ENCODE measurements at regions not wholly inside any gene's neighbourhood (a gene's known extent, or its start where the extent isn't known, plus 50 kb on each side); places are given as distances from the start of the nearest gene placed in this dataset.

DNA sequence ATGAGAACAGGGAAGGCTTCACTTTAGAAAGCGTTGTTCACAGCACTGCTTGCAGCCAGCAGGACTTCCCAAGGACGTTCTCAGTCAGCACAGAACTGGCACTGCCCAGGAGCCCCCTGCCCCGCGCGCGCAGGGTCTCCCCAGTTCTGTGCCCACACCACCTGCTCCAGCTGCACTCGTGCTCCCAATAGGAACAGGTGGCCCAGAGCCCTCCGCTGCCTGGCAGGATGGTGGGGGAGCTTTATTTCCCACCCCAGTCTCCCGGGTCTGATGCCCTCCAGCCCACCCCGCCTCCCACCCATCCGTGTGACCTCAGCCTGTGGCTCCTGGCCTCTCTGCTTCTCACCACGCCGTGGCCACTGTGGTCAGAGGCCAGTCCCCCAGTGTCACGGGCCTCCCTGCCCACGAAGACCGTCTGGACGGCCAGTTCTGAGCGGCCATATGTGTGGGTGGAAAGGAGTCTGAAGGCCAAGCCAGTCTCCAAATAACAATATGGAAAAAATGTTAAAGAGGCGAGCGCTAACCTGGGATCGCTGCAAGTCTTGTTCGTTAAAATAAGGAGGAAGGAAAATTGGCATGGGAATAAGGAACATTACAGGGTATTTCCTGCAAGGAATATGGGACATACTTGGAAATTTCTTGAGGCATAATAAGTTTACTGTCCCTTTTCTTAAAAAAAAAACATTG is 54.6 kb upstream of the PCSK6 start:
- H3K4me3 Mint-ChIP-seq (ENCODE audit: low read depth), result no peak overlapping the region
- H3K27me3 Mint-ChIP-seq, result peaks cover 33% of the 10 kb centered on the region
- no peak for TF ChIP-seq CTCF (IDR thresholded peaks at IDR 0.05; ENCODE audit: unreplicated experiment)
- DNase-seq (ENCODE audit: low spot score, unreplicated experiment), result no peak
- H3K4me1 Mint-ChIP-seq (ENCODE audit: low read depth), result no peaks in the 10 kb centered on the region
- H3K27ac Mint-ChIP-seq, result no peak overlapping the region
- H3K9me3 Mint-ChIP-seq (ENCODE audit: low read depth), result no peaks in the 10 kb centered on the region
- H3K36me3 Mint-ChIP-seq (ENCODE audit: insufficient read depth), result no peaks in the 10 kb centered on the region

DNA sequence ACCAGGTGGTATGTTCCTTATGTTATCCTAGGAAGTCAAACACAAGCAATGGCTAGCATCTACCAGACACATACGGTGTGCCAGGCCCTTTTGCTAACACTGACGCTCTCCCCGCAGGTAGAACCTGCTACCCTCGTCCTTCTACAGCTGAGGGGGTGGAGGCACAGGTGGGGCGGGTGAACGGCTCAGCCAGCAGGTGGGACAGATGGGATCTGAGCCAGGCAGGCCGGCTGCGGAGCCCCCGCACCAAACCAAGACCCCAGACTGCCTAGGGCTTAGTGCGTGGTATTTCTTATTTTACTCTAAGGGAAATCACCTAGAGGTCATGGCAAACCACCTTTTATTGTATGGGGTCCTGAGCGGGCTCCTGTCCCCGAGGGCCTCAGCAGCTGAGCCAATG is 53.9 kb upstream of the PCSK6 start:
- Mint-ChIP-seq H3K36me3 (ENCODE audit: insufficient read depth) (no peaks in the 10 kb centered on the region), H3K27me3 (peaks cover 30% of the 10 kb centered on the region), H3K4me3 (ENCODE audit: low read depth) (no peak overlapping the region), H3K27ac (no peak overlapping the region), H3K9me3 (ENCODE audit: low read depth) (no peaks in the 10 kb centered on the region), H3K4me1 (ENCODE audit: low read depth) (no peaks in the 10 kb centered on the region)
- DNase-seq (ENCODE audit: low spot score, unreplicated experiment), result no peak
- TF ChIP-seq CTCF (IDR thresholded peaks at IDR 0.05; ENCODE audit: unreplicated experiment), result no peak

DNA sequence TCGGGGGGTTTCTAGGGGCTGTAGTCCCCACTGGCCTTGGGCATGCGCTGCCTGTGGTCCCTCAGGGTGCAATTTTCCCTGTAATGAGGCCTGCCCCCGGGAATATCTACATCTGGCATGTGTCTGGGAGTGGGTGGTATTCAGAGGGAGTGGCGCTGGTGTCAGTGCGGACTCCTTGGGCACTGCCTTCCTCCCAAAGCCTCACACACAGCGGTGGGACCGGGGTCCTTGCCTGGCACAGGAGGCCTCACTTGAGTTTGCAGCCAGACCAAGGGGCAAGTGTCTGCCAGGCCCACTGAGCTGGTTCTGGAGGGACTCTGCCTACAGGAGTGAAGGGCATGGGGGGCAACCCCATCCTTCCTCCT is 53.5 kb upstream of the PCSK6 start:
- Mint-ChIP-seq H3K27me3 (peaks cover 29% of the 10 kb centered on the region), H3K36me3 (ENCODE audit: insufficient read depth) (no peaks in the 10 kb centered on the region)
- TF ChIP-seq CTCF (IDR thresholded peaks at IDR 0.05; ENCODE audit: unreplicated experiment), result no peak

GRCh38 chr15:101542306-101543025 is 53.0 kb upstream of the PCSK6 start:
- no peak for TF ChIP-seq CTCF (IDR thresholded peaks at IDR 0.05; ENCODE audit: unreplicated experiment)
- Mint-ChIP-seq H3K4me1 (ENCODE audit: low read depth) (peaks cover 2% of the 10 kb centered on the region), H3K4me3 (ENCODE audit: low read depth) (no peak overlapping the region), H3K27ac (peak overlapping the region; percentile 42), H3K36me3 (ENCODE audit: insufficient read depth) (no peaks in the 10 kb centered on the region), H3K9me3 (ENCODE audit: low read depth) (no peaks in the 10 kb centered on the region), H3K27me3 (peaks cover 26% of the 10 kb centered on the region)
- DNase-seq (ENCODE audit: low spot score, unreplicated experiment), result no peak

More for the DNA sequence above, 53.5 kb upstream of the PCSK6 start:
- Mint-ChIP-seq H3K27ac (no peak overlapping the region), H3K4me3 (ENCODE audit: low read depth) (no peak overlapping the region), H3K4me1 (ENCODE audit: low read depth) (no peaks in the 10 kb centered on the region), H3K9me3 (ENCODE audit: low read depth) (no peaks in the 10 kb centered on the region)
- DNase-seq (ENCODE audit: low spot score, unreplicated experiment), result no peak

DNA sequence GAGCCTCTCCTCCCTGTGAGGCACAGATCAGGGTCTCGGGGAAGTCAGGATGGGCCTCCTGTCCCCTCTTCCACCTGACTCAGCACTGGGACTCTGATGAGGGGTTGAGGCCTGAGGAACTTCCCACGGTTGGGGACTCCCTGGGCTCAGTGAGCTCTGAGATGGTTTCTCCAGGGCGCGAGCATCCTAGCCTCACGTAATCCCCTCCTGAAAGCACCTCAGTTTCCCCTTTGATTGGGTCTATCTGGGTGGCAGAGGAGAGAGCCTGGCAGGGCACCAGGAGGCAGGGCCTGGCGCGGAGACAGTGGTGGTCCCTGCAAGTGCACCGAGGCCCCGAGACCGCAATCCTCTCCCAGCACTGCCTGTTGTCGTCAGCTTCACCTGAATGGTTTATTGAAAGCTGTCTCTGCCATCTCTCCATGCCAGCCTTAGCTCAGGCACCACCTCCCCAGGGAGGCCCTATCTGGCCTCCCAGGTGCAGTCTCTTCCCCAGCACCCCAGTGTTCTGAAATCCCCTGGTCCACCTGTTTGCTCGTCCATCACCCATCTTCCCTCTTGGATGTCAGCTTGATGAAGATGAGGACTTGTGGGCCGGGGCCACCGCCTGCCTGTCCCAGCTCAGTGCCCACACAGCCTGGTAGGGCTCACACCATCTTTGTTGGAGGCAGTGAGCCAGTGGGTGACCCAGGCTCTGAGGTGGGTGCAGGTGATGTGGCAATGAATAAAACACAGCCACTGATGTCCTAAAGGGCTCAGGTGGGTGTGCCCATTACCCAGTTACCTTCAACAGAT is 52.2 kb upstream of the PCSK6 start:
- Mint-ChIP-seq H3K4me1 (ENCODE audit: low read depth) (peaks cover 3% of the 10 kb centered on the region), H3K27ac (peak overlapping the region; percentile 24), H3K9me3 (ENCODE audit: low read depth) (no peaks in the 10 kb centered on the region), H3K4me3 (ENCODE audit: low read depth) (no peak overlapping the region), H3K36me3 (ENCODE audit: insufficient read depth) (no peaks in the 10 kb centered on the region), H3K27me3 (peaks cover 24% of the 10 kb centered on the region)
- DNase-seq (ENCODE audit: low spot score, unreplicated experiment), result no peak
- TF ChIP-seq CTCF (IDR thresholded peaks at IDR 0.05; ENCODE audit: unreplicated experiment), result no peak

Data from progenitor cell of endocrine pancreas (in vitro differentiated cells).